KBM-7 (cell line): ENCODE measurements at regions not wholly inside any gene's neighbourhood (a gene's known extent, or its start where the extent isn't known, plus 50 kb on each side); places are given as distances from the start of the nearest gene placed in this dataset.

Source experiments
- DNase-seq: peaks from one replicate; pipeline ENCODE4 v3.0.0-alpha.2; 2015
- in situ Hi-C: fragments of 300-500 bp; cut with MboI; formaldehyde crosslinking; loops from 2 replicates; pipeline ENCODE4 v1.14.3; 2020; ENCODE audit warnings: low sequenced_read_pairs, low pct_unique_long_range_greater_than_20kb, mixed read lengths

GRCh38 chr3:161946443-161946960, 449.9 kb downstream of the OTOL1 start:
- DNase-seq = peak; percentile 92
- in situ Hi-C loops = no loop called here

GRCh38 chr3:161950318-161950868, 453.8 kb downstream of the OTOL1 start:
- peak; percentile 27 for DNase-seq
- in situ Hi-C loops = no loop called here

GRCh38 chr3:161957467-161957866, 460.9 kb downstream of the OTOL1 start:
- in situ Hi-C loops = no loop called here
- DNase-seq = no peak

- no peak for DNase-seq
- in situ Hi-C loops = no loop called here
Observed at GRCh38 chr3:161964857-161965256, 468.2 kb downstream of the OTOL1 start.

GRCh38 chr3:161969867-161970266, 473.3 kb downstream of the OTOL1 start:
- DNase-seq = peak; percentile 23
- in situ Hi-C loops = no loop called here

GRCh38 chr3:161975201-161975600, 478.6 kb downstream of the OTOL1 start:
- in situ Hi-C loops = no loop called here
- DNase-seq = no peak

- DNase-seq = peak; percentile 29
- in situ Hi-C loops = no loop called here
Observed at GRCh38 chr3:161977063-161977462, 480.5 kb downstream of the OTOL1 start.

- in situ Hi-C loops = no loop called here
- DNase-seq = no peak
Observed at GRCh38 chr3:161977850-161978249, 481.2 kb downstream of the OTOL1 start.

GRCh38 chr3:161987933-161988332, 491.3 kb downstream of the OTOL1 start:
- in situ Hi-C loops = no loop called here
- DNase-seq = no peak

GRCh38 chr3:161989012-161989411, 492.4 kb downstream of the OTOL1 start:
- DNase-seq = no peak

GRCh38 chr3:161990036-161990435, 493.4 kb downstream of the OTOL1 start:
- DNase-seq = no peak
- in situ Hi-C loops = no loop called here

More at GRCh38 chr3:161989012-161989411, 492.4 kb downstream of the OTOL1 start:
- in situ Hi-C loops = no loop called here

- peak; percentile 30 for DNase-seq
- in situ Hi-C loops = no loop called here
Observed at GRCh38 chr3:161991901-161992540, 495.4 kb downstream of the OTOL1 start.

- in situ Hi-C loops = no loop called here
Observed at GRCh38 chr3:161999846-162000245, 503.2 kb downstream of the OTOL1 start.

GRCh38 chr3:162007722-162008121, 511.1 kb downstream of the OTOL1 start:
- in situ Hi-C loops = no loop called here
- no peak for DNase-seq

More at GRCh38 chr3:161999846-162000245, 503.2 kb downstream of the OTOL1 start:
- no peak for DNase-seq

- in situ Hi-C loops = no loop called here
- DNase-seq = no peak
Observed at GRCh38 chr3:162012633-162013032, 516.0 kb downstream of the OTOL1 start.

GRCh38 chr3:162014284-162014683, 517.7 kb downstream of the OTOL1 start:
- in situ Hi-C loops = no loop called here
- DNase-seq = no peak

- DNase-seq = no peak
- in situ Hi-C loops = no loop called here
Observed at GRCh38 chr3:162015856-162016255, 519.2 kb downstream of the OTOL1 start.

- no peak for DNase-seq
Observed at GRCh38 chr3:162019817-162020216, 523.2 kb downstream of the OTOL1 start.

GRCh38 chr3:162021206-162021605, 524.6 kb downstream of the OTOL1 start:
- DNase-seq = no peak
- in situ Hi-C loops = no loop called here

More at GRCh38 chr3:162019817-162020216, 523.2 kb downstream of the OTOL1 start:
- in situ Hi-C loops = no loop called here

- in situ Hi-C loops = no loop called here
- DNase-seq = no peak
Observed at GRCh38 chr3:162022911-162023310, 526.3 kb downstream of the OTOL1 start.

GRCh38 chr3:162029736-162030135, 533.1 kb downstream of the OTOL1 start:
- DNase-seq = no peak
- in situ Hi-C loops = no loop called here
